Upper lobe of left lung (tissue), 6 donors: ENCODE measurements at regions not wholly inside any gene's neighbourhood (a gene's known extent, or its start where the extent isn't known, plus 50 kb on each side); places are given as distances from the start of the nearest gene placed in this dataset.

ENCODE experiments used
- ATAC-seq, 2 donors: fragments of 200-7000 bp; cut with Tn5 transposase; one replicate each; pipeline ENCODE4 v1.9.1; 2022; ENCODE audit warnings: mild to moderate bottlenecking in 2 of 2, moderate library complexity in 2 of 2; ENCODE audit not compliant: low FRiP score in 2 of 2
- DNase-seq, 2 donors: peaks; one replicate each; pipeline ENCODE4 v3.0.0-alpha.2; 2019 to 2020
- H3K27ac ChIP-seq, 4 donors: fragments of 200-600 bp; sonication (generic); one replicate each; pipeline ENCODE4 v1.5.1; 2016 to 2019
- H3K27me3 ChIP-seq, 4 donors: fragments of 200-600 bp; sonication (generic); one replicate each; pipeline ENCODE4 v1.5.1; 2017 to 2019
- H3K36me3 ChIP-seq, 4 donors: fragments of 200-600 bp; sonication (generic); one replicate each; pipeline ENCODE4 v1.5.1; 2016 to 2019
- H3K4me1 ChIP-seq, 4 donors: fragments of 200-600 bp; sonication (generic); one replicate each; pipeline ENCODE4 v1.5.1; 2018 to 2019
- H3K4me3 ChIP-seq, 4 donors: fragments of 200-600 bp; sonication (generic); one replicate each; pipeline ENCODE4 v1.5.1; 2017 to 2019; ENCODE audit warnings: mild to moderate bottlenecking in 2 of 4, moderate library complexity in 1 of 4
- H3K9me3 ChIP-seq, 4 donors: fragments of 200-600 bp; sonication (generic); one replicate each; pipeline ENCODE4 v1.5.1; 2018 to 2019
- CTCF ChIP-seq, 6 experiments: fragments of 450-650 bp in 4 of 6; fragments of 200-600 bp in 2 of 6; sonication (generic) in 2 of 6; IDR thresholded peaks; one replicate each; pipeline ENCODE4 v1.5.1; 2016 to 2019; ENCODE audit warnings: antibody characterized with exemption in 6 of 6
- EP300 ChIP-seq, 4 donors: sonication (generic); formaldehyde crosslinking; IDR thresholded peaks; one replicate each; pipeline ENCODE4 v1.5.1; 2017; ENCODE audit warnings: antibody characterized with exemption in 4 of 4, control low read depth in 2 of 4
- POLR2A ChIP-seq, 4 donors: fragments of 450-650 bp; IDR thresholded peaks; one replicate each; pipeline ENCODE4 v1.5.1; 2016 to 2017; ENCODE audit warnings: antibody characterized with exemption in 4 of 4, mild to moderate bottlenecking in 2 of 4
- POLR2AphosphoS5 ChIP-seq, 2 donors: sonication (generic); formaldehyde crosslinking; IDR thresholded peaks; one replicate each; pipeline ENCODE4 v1.5.1; 2017; ENCODE audit warnings: antibody characterized with exemption in 2 of 2
- WGBS, 2 donors: methylation state at CpG; one replicate each; pipeline ENCODE4 v1.1.5; 2017 to 2018; 5-methylcytosine and 5-hydroxymethylcytosine counted together
- donor health status: DM: no; HTN: no; CAD: no; lungs with moderate emphysema.
- donor health status: DM: no; HTN: yes; CAD: no; lungs with severe emphysema.

GRCh38 chr12:75974323-75975187 lies 57.0 kb downstream of the PHLDA1 start:
- TF ChIP-seq EP300 (IDR thresholded peaks at IDR 0.05) (peak in 1 of 4 donors; percentile 28), POLR2AphosphoS5 (IDR thresholded peaks at IDR 0.05) (peak; percentile 21 to 44), CTCF (IDR thresholded peaks at IDR 0.05) (no peak), POLR2A (IDR thresholded peaks at IDR 0.05) (no peak)
- ATAC-seq = peak; percentile 49 to 66
- peak in 1 of 2 donors; percentile 54 for DNase-seq
- Histone ChIP-seq H3K27ac (peak overlapping the region in 3 of 4 donors; percentile 14 to 65 (median 40)), H3K4me1 (peaks cover 24 to 45% (median 30%) of the 10 kb centered on the region in 4 donors), H3K27me3 (no peaks in the 10 kb centered on the region), H3K36me3 (no peaks in the 10 kb centered on the region), H3K4me3 (no peak overlapping the region), H3K9me3 (no peaks in the 10 kb centered on the region)
- WGBS, 2 donors = 66 to 78% methylated on average over 5 of the region's 5 CpGs

- no peaks in the 10 kb centered on the region for H3K9me3 ChIP-seq
- WGBS, 2 donors = 96 to 97% methylated on average over 4 of the region's 4 CpGs
- no peak for TF ChIP-seq CTCF (IDR thresholded peaks at IDR 0.05)
- TF ChIP-seq POLR2A (IDR thresholded peaks at IDR 0.05) = no peak
- TF ChIP-seq EP300 (IDR thresholded peaks at IDR 0.05) = no peak
- TF ChIP-seq POLR2AphosphoS5 (IDR thresholded peaks at IDR 0.05) = no peak
- H3K4me1 ChIP-seq = peaks cover 0 to 26% (median 10%) of the 10 kb centered on the region in 4 donors
- H3K27ac ChIP-seq = no peak overlapping the region
- H3K27me3 ChIP-seq = no peaks in the 10 kb centered on the region
- DNase-seq (no peak), ATAC-seq (no peak)
- H3K36me3 ChIP-seq = no peaks in the 10 kb centered on the region
- no peak overlapping the region for H3K4me3 ChIP-seq
Observed at GRCh38 chr12:75971253-75971652, 60.3 kb downstream of the PHLDA1 start.

- no peak overlapping the region for H3K27ac ChIP-seq
- DNase-seq = no peak
- H3K4me3 ChIP-seq = no peak overlapping the region
- H3K4me1 ChIP-seq = peaks cover 0 to 18% (median 10%) of the 10 kb centered on the region in 4 donors
- H3K9me3 ChIP-seq = no peaks in the 10 kb centered on the region
- TF ChIP-seq EP300 (IDR thresholded peaks at IDR 0.05) = no peak
- TF ChIP-seq POLR2AphosphoS5 (IDR thresholded peaks at IDR 0.05) = no peak
- no peak for TF ChIP-seq CTCF (IDR thresholded peaks at IDR 0.05)
- TF ChIP-seq POLR2A (IDR thresholded peaks at IDR 0.05) = no peak
- 91 to 97% methylated on average over 1 of the region's 1 CpG for WGBS, 2 donors
- no peaks in the 10 kb centered on the region for H3K27me3 ChIP-seq
- no peak for ATAC-seq
- H3K36me3 ChIP-seq = no peaks in the 10 kb centered on the region
Observed at GRCh38 chr12:75970310-75970709, 61.3 kb downstream of the PHLDA1 start.

- WGBS, 2 donors = 64 to 82% methylated on average over 5 of the region's 5 CpGs
- peak; percentile 40 to 85 for ATAC-seq
- no peak overlapping the region for H3K27ac ChIP-seq
Observed at GRCh38 chr12:75969768-75970167, 61.8 kb downstream of the PHLDA1 start.

More at GRCh38 chr12:75969768-75970167, 61.8 kb downstream of the PHLDA1 start:
- Histone ChIP-seq H3K27me3 (no peaks in the 10 kb centered on the region), H3K4me1 (peaks cover 0 to 12% (median 7%) of the 10 kb centered on the region in 4 donors), H3K9me3 (no peaks in the 10 kb centered on the region), H3K4me3 (no peak overlapping the region), H3K36me3 (no peaks in the 10 kb centered on the region)
- TF ChIP-seq POLR2A (IDR thresholded peaks at IDR 0.05) = no peak
- peak in 1 of 4 donors; percentile 49 for TF ChIP-seq EP300 (IDR thresholded peaks at IDR 0.05)
- TF ChIP-seq CTCF (IDR thresholded peaks at IDR 0.05) = no peak
- no peak for TF ChIP-seq POLR2AphosphoS5 (IDR thresholded peaks at IDR 0.05)
- peak in 1 of 2 donors; percentile 44 for DNase-seq
